GM12872 (cell line): ENCODE measurements at regions not wholly inside any gene's neighbourhood (a gene's known extent, or its start where the extent isn't known, plus 50 kb on each side); places are given as distances from the start of the nearest gene placed in this dataset.
A peak's percentile ranks its signal among the peaks of the same experiment; 100 is the strongest.

Experiments used
- CTCF ChIP-seq: IDR thresholded peaks from 3 replicates; pipeline ENCODE4 v1.5.1; 2011; ENCODE audit warnings: low read depth, mild to moderate bottlenecking, low read length, moderate library complexity; ENCODE audit not compliant: insufficient read depth

- TF ChIP-seq CTCF = no peak
These were observed 117.5 kb upstream of the COL21A1 start for GRCh38 chr6:56364827-56365339.

- no peak for TF ChIP-seq CTCF
These were observed 117.0 kb upstream of the COL21A1 start for GRCh38 chr6:56364431-56364826.

GRCh38 chr6:56363796-56364430 lies 116.5 kb upstream of the COL21A1 start:
- TF ChIP-seq CTCF = no peak

GRCh38 chr6:56361812-56362211 lies 114.4 kb upstream of the COL21A1 start:
- TF ChIP-seq CTCF = no peak

GRCh38 chr6:56359201-56359899 lies 112.0 kb upstream of the COL21A1 start:
- peak; percentile 65 for TF ChIP-seq CTCF

- TF ChIP-seq CTCF = no peak
These were observed 110.4 kb upstream of the COL21A1 start for GRCh38 chr6:56357616-56358373.

- TF ChIP-seq CTCF = no peak
These were observed 109.0 kb upstream of the COL21A1 start for GRCh38 chr6:56356426-56356825.
